WI38 (cell line): ENCODE measurements at regions not wholly inside any gene's neighbourhood (a gene's known extent, or its start where the extent isn't known, plus 50 kb on each side); places are given as distances from the start of the nearest gene placed in this dataset.

Experiments
- H3K4me3 ChIP-seq: 2 replicates; pipeline ENCODE4 v1.5.1; 2011; ENCODE audit warnings: low read depth, mild to moderate bottlenecking, control low read depth, low read length
- TF ChIP-seq, protein P1 (sequence below): IDR thresholded peaks from 2 replicates; pipeline ENCODE4 v1.5.1; 2012; ENCODE audit warnings: low read depth, mild to moderate bottlenecking, control low read depth, low read length

DNA sequence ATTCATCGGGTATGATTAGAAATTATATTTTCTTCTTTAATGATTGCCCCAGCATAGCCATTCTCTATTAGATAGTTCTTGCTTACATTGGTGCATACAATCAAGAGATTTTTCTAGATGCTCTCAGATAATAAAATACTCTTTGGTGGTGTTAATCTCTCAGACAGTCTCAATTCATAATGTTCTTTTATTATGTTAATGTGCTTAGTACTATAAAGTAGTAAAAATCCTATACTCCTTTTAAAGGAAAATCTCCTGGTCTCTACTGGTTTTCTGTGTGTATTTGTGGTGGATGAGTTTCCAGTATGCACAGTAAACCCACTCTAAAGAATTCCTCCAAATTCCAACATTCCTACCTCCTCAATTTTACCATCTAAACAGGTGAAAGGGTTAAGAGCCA lies 203.5 kb downstream of the FAT4 start:
- TF ChIP-seq, protein P1, sequence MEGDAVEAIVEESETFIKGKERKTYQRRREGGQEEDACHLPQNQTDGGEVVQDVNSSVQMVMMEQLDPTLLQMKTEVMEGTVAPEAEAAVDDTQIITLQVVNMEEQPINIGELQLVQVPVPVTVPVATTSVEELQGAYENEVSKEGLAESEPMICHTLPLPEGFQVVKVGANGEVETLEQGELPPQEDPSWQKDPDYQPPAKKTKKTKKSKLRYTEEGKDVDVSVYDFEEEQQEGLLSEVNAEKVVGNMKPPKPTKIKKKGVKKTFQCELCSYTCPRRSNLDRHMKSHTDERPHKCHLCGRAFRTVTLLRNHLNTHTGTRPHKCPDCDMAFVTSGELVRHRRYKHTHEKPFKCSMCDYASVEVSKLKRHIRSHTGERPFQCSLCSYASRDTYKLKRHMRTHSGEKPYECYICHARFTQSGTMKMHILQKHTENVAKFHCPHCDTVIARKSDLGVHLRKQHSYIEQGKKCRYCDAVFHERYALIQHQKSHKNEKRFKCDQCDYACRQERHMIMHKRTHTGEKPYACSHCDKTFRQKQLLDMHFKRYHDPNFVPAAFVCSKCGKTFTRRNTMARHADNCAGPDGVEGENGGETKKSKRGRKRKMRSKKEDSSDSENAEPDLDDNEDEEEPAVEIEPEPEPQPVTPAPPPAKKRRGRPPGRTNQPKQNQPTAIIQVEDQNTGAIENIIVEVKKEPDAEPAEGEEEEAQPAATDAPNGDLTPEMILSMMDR = no peak
- no peak overlapping the region for H3K4me3 ChIP-seq

DNA sequence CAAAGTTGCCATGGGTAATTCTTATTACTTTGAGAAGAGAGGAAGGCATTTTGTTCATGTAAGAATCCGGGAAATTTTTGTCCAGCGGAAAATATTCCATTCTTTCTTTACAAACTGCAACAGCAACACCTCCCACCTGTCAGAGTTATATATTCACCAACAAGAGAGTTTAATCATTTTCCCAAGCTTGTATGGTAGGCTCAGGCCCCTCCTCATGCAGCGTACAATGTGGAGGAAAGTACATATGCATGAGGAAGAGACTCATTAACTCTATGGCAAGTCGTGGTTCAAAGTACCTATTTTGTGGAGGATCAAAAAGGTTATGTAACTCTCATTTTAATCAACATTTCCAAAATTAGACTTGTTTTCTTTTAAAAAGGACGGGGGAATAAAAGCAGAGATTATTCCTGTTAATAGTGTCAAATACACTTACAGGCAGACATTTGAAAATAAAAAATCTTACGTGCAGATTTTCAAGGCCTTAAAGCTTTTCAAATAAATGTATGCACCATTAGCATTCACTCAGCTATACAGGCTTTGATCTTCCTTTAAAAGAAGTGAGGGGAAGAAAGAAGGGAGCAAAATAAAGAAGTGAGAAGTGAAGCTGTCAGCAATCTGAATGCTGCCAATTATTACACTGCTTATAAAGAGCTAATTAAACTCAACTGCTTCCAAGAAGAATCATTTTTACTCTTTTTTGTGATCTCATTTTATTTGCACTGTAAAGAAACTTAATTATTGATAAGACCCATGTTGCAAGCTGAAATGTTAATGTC lies 204.8 kb downstream of the FAT4 start:
- TF ChIP-seq, protein P1 = no peak

GRCh38 chr4:125520258-125520990 lies 205.7 kb downstream of the FAT4 start:
- TF ChIP-seq, protein P1 = no peak

More for the DNA sequence above, 204.8 kb downstream of the FAT4 start:
- H3K4me3 ChIP-seq = no peak overlapping the region

GRCh38 chr4:125522588-125522987 lies 207.8 kb downstream of the FAT4 start:
- TF ChIP-seq, protein P1 = no peak

More at GRCh38 chr4:125520258-125520990, 205.7 kb downstream of the FAT4 start:
- H3K4me3 ChIP-seq = no peak overlapping the region

DNA sequence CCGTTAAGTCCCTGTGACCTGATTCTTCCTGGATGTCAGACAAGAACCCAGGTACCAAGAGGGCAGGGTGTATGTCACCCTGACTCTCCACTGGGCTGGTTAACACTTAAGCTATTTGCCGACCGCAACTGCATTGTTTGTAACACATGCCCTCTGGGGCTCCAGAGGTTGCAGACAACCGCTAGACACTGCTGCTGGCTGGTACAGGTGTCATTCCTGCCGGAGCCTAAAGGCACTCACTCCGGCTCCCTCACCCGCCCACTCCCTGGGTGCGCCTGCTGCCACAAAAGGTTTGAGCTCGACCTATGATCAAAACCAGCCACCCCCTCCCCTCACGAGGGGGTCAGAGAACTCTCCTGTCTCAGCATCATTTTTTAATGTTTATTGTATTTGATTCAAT lies 208.2 kb downstream of the FAT4 start:
- TF ChIP-seq, protein P1 = no peak
- no peak overlapping the region for H3K4me3 ChIP-seq

More at GRCh38 chr4:125522588-125522987, 207.8 kb downstream of the FAT4 start:
- no peak overlapping the region for H3K4me3 ChIP-seq

GRCh38 chr4:125526420-125526819 lies 211.7 kb downstream of the FAT4 start:
- TF ChIP-seq, protein P1 = no peak
- H3K4me3 ChIP-seq = no peak overlapping the region

GRCh38 chr4:125527681-125528080 lies 212.9 kb downstream of the FAT4 start:
- TF ChIP-seq, protein P1 = no peak
- H3K4me3 ChIP-seq = no peak overlapping the region
